HG02571 (cell line): ENCODE measurements at regions not wholly inside any gene's neighbourhood (a gene's known extent, or its start where the extent isn't known, plus 50 kb on each side); places are given as distances from the start of the nearest gene placed in this dataset.

Experiments
- ATAC-seq: cut with Tn5 transposase; IDR thresholded peaks from one replicate; pipeline ENCODE4 v1.9.1; 2021; ENCODE audit warnings: mild to moderate bottlenecking, moderate library complexity; ENCODE audit not compliant: unreplicated experiment

GRCh38 chr18:22667156-22667555 is 249.4 kb upstream of the CTAGE1 start:
- no peak for ATAC-seq

- ATAC-seq, result no peak
Measured at GRCh38 chr18:22667616-22668422, 250.1 kb upstream of the CTAGE1 start.

DNA sequence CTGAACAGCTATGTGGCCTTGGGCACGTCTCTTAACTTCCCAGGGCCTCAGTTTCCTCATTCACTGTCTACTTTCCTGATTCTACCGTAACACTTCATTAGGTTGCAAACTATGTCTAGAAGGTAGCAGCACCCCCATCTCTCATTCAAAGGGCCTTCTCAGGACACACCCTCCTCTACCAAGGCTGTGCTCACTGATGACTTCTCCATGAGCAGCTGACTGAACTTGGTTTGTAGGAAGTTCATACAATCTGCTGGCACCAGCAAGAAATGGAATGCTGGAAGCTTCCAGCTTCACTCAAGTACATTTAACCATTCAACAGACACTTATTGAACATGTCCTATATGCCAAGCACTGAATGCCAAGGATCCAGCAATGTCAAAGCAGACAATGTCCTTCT is 250.8 kb upstream of the CTAGE1 start:
- ATAC-seq, result no peak

- ATAC-seq, result no peak
Measured at GRCh38 chr18:22670914-22671313, 253.2 kb upstream of the CTAGE1 start.

GRCh38 chr18:22673182-22673862 is 255.6 kb upstream of the CTAGE1 start:
- no peak for ATAC-seq

GRCh38 chr18:22674272-22674671 is 256.6 kb upstream of the CTAGE1 start:
- no peak for ATAC-seq

GRCh38 chr18:22675006-22675405 is 257.3 kb upstream of the CTAGE1 start:
- ATAC-seq, result no peak

- ATAC-seq, result no peak
Measured at GRCh38 chr18:22676423-22676822, 256.7 kb upstream of the RBBP8 start.

- ATAC-seq, result no peak
Measured at GRCh38 chr18:22678486-22678885, 254.6 kb upstream of the RBBP8 start.

DNA sequence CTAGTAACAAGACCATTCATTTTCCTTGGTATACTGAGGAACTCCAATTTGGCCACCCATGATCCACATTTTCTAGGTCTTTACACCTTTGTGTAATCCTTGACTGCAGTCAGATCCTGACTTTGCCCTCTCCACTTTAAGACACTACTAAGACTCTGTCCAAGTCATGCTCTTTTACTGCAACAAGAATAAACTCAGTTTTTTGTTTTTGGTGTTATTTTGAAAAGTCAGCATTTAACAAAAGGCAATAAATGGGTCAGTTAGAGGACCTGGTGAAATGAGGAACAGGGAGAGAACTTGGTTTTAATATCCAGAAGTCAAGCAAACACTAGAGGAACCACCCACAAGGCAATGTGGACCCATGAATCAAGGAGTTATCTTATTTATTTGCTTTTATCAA is 252.2 kb upstream of the RBBP8 start:
- no peak for ATAC-seq

DNA sequence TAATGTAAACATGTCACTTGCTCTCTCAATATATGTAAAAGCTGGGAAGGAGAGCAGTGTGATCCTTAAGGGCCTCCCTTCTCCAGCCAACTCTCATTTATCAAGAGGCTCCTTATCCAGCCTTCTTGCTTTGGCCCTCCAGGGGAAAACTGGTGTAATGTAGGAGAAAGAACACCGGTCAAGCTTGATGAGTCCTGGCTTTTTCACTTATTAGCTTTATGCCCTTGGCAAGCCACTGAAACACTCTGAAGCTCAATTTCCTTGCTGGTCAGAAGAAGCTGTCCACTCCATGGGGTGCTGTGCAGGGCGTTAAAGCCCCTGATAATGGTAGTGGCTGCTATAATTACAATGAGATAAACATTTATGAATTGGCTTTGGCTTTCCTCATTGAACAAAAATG is 251.2 kb upstream of the RBBP8 start:
- no peak for ATAC-seq

GRCh38 chr18:22682720-22683119 is 250.4 kb upstream of the RBBP8 start:
- no peak for ATAC-seq

DNA sequence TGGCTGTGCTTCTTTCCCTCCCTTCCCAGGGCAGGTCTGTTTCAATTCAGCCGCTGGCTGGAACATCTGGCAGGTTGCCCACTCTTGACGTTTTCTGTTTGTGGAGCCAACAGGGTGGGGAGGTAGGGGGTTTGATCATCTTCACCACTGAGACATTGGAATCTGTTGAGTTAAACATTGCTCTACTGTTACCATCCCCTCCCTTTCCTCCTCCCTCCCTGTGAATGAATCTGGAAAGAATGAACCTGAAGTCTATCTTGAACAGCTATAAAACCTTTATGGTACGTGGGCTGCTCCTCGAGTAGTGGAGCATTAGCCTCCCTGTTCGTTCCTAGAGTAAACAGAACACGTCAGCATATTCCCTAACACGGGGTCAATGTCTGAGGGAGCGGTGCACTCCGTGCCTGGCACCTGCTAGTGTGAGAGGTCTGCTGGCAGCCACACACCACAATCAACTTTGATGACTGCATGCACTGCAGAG is 249.9 kb upstream of the RBBP8 start:
- no peak for ATAC-seq

GRCh38 chr18:22683786-22684185 is 249.3 kb upstream of the RBBP8 start:
- no peak for ATAC-seq

GRCh38 chr18:22684268-22684667 is 248.9 kb upstream of the RBBP8 start:
- no peak for ATAC-seq

DNA sequence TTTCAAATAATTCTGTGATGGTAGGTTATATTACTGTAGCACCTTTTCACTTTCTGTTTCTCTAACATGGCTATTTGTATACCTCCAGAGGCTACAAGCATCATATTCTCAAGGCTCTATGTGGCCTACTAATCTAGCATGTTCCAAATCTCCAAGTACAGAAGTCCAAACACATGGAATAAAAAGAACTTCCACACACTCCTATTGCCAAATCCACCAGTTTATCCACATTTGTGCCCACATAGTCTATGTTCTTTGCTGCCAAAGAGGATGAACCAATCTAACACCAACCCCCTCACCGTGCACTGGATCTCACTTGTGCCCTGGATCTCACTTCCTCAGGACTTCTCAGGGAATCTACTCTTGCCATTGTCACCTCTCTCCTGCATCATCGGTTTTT is 247.3 kb upstream of the RBBP8 start:
- ATAC-seq, result no peak

DNA sequence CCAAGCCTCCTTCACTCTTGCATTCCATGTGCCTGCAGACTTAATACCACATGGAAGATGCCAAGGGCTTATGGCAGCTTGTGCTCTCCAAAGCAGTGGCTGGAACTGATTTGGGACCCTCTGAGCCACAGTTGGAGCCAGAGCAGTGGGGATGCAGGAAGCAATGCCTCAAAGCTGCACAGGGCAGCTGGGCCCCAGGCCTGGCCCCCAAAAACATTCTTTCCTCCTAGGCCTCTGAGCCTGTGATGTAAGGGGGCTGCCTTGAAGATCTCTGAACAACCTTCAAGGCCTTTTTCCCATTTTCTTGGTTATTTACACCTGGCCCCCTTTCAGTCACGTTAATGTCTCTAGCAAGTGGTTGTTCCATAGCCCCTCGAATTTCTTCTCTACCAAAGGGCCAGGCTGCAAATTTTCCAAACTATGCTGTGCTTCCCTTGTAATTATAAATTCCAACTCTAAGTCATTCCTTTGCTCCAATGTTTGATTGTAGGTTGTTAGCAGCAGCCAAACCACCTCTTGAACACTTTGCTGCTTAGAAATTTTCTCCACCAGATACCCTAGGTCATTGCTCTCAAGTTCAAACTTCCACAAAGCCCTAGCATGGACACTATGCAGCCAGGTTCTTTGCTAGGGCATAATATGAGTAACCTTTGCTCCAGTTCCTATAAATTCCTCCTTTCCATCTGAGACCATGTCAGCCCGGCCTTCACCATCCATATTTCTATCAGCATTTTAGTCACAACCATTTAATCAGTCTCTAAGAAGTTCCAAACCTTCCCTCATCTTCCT is 245.0 kb upstream of the RBBP8 start:
- ATAC-seq, result no peak

GRCh38 chr18:22688877-22689496 is 244.1 kb upstream of the RBBP8 start:
- no peak for ATAC-seq

DNA sequence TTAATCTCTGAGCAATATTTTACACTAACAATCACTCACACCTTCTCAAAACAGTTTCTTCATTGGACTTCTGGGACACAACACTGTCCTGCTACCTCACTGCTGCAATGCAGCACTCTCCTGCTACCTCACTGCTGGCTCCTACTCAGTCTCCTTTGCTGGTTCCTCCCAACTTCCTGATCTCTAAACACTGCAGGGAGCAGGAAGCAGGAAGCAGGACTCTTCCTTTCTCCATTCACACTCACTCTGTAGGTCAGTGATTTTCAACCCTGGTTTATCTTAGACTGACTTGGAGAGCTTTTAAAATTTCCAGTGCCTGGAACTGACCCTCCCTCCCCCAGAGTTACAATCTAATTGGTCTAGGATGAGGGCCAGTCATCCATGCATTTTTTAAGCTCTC is 243.4 kb upstream of the RBBP8 start:
- ATAC-seq, result no peak

DNA sequence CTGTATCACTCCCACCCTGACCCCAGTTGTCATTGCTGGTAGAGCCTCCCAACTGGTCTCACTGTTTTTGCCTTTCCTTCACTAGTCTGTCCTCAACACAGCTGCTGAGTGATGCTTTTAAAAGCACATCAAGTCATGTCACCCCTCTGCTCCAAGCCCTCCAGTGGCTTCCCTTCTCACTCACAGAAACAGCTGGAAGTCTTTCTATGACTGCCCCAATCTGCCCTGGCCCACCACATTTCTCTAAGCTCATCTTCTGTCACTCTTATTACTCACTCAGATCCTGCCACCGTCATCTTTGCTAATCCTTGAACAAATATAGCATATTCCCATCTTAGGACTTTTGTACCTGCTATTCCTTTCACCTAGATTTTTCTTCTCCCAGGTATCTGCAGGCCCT is 242.6 kb upstream of the RBBP8 start:
- ATAC-seq, result no peak
